Spleen (tissue), 11 donors: ENCODE measurements at regions not wholly inside any gene's neighbourhood (a gene's known extent, or its start where the extent isn't known, plus 50 kb on each side); places are given as distances from the start of the nearest gene placed in this dataset.
"Not testable (repeated sequence)": the region's sequence is repeated elsewhere in the genome, so short reads cannot be mapped to it uniquely, and the experiment has no call there.

Experiments
- DNase-seq: peaks from one replicate; pipeline ENCODE4 v3.0.0-alpha.2; 2020
- H3K27ac ChIP-seq, 8 donors: fragments of 200-600 bp; sonication (generic) in 7 of 8; 1 replicate in 4 of 8; 2 replicates in 4 of 8; pipeline versions ENCODE4 v1.5.0 to v1.8.0; 2016 to 2021; ENCODE audit warnings: inconsistent platforms in 4 of 8, mild to moderate bottlenecking in 4 of 8, moderate library complexity in 1 of 8
- H3K27me3 ChIP-seq, 7 donors: fragments of 200-600 bp; sonication (generic) in 6 of 7; replicated peaks in 1 of 7; 1 replicate in 4 of 7; 2 replicates in 3 of 7; pipeline versions ENCODE4 v1.5.0 to v1.8.0; 2016 to 2021; ENCODE audit warnings: inconsistent platforms in 3 of 7, mild to moderate bottlenecking in 1 of 7
- H3K36me3 ChIP-seq, 6 donors: fragments of 200-600 bp; sonication (generic) in 5 of 6; 1 replicate in 4 of 6; 2 replicates in 2 of 6; pipeline versions ENCODE4 v1.5.0 to v1.8.0; 2016 to 2021; ENCODE audit warnings: inconsistent platforms in 2 of 6
- H3K4me1 ChIP-seq, 6 donors: fragments of 200-600 bp; sonication (generic) in 5 of 6; 1 replicate in 3 of 6; 2 replicates in 3 of 6; pipeline versions ENCODE4 v1.5.0 to v1.8.0; 2016 to 2021; ENCODE audit warnings: inconsistent platforms in 3 of 6
- H3K4me3 ChIP-seq, 8 donors: fragments of 200-600 bp; sonication (generic) in 7 of 8; 1 replicate in 4 of 8; 2 replicates in 4 of 8; pipeline versions ENCODE4 v1.5.0 to v1.8.0; 2016 to 2021; ENCODE audit warnings: inconsistent platforms in 4 of 8, mild to moderate bottlenecking in 4 of 8, moderate library complexity in 2 of 8
- H3K9me3 ChIP-seq, 8 donors: fragments of 200-600 bp; sonication (generic) in 7 of 8; 1 replicate in 4 of 8; 2 replicates in 4 of 8; pipeline versions ENCODE4 v1.5.0 to v1.8.0; 2016 to 2021; ENCODE audit warnings: inconsistent platforms in 4 of 8
- CTCF ChIP-seq, 11 experiments: fragments of 200-600 bp in 7 of 11; fragments of 450-650 bp in 4 of 11; sonication (generic) in 4 of 11; IDR thresholded peaks in 8 of 11; conservative IDR thresholded peaks in 3 of 11; 1 replicate in 7 of 11; 2 replicates in 4 of 11; pipeline versions ENCODE4 v1.4.0 to v1.8.0; 2016 to 2021; ENCODE audit warnings: antibody characterized with exemption in 11 of 11, inconsistent platforms in 4 of 11, mild to moderate bottlenecking in 1 of 11
- POLR2A ChIP-seq, 3 donors: fragments of 450-650 bp; IDR thresholded peaks; one replicate each; pipeline ENCODE4 v1.5.1; 2017; ENCODE audit warnings: antibody characterized with exemption in 3 of 3, mild to moderate bottlenecking in 1 of 3
- POLR2AphosphoS5 ChIP-seq, 3 donors: sonication (generic); formaldehyde crosslinking; IDR thresholded peaks; one replicate each; pipeline ENCODE4 v1.5.1; 2017; ENCODE audit warnings: antibody characterized with exemption in 3 of 3
- WGBS, 5 donors: extraction: QIAGEN DNeasy Blood & Tissue Kit in 3 of 5; methylation state at CpG; one replicate each; pipeline versions ENCODE4 v1.1.5 to v1.1.7; 2013 to 2018; 5-methylcytosine and 5-hydroxymethylcytosine counted together
- intact Hi-C: fragments of 100-400 bp; cut with DNase I; formaldehyde crosslinking; loops from one replicate; pipeline ENCODE4 v1.15.0; 2023; ENCODE audit warnings: low total_unique reads
- donor health status: healthy with polysubstance abuse.
- donor health status: DM: no; HTN: no; CAD: no; lungs with moderate emphysema.
- donor health status: DM: no; HTN: no; CAD: no.
- donor health status: Bipolar disorder and iron deficiency.
- donor health status: healthy.
- donor health status: DM: no; HTN: no; CAD: no.
- donor health status: DM: yes; HTN: yes; CAD: no.

DNA sequence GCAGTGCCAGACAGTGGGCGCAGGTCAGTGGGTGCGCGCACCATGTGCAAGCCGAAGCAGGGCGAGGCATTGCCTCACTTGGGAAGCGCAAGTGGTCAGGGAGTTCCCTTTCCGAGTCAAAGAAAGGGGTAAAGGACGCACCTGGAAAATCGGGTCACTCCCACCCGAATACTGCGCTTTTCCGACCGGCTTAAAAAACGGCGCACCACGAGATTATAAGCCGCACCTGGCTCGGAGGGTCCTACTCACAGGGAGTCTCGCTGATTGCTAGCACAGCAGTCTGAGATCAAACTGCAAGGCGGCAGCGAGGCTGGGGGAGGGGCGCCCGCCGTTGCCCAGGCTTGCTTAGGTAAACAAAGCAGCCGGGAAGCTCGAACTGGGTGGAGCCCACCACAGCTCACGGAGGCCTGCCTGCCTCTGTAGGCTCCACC is 77.9 kb downstream of the NR4A2 start:
- DNase-seq, intact Hi-C loops: not testable (repeated sequence)
- 53 to 85% (median 70%) methylated on average over 17 to 27 of the region's 27 CpGs for WGBS, 5 donors

DNA sequence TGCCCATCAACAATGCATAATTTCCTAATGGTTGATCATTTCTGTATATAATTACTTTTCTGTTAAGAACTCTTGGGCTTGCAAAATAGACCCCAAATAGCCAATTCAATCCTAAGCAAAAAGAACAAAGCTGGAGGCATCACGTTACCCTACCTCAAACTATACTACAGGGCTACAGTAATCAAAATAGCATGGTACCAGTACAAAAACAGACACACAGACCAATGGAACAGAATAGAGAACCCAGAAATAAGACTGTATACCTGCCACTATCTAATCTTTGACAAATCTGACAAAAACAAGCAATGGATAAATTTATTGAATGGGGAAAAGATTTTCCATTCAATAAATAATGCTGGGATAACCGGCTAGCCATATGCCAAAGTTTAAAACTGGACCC is 78.8 kb downstream of the NR4A2 start:
- H3K4me3 ChIP-seq = no peak overlapping the region
- H3K9me3 ChIP-seq = no peaks in the 10 kb centered on the region
- no peaks in the 10 kb centered on the region for H3K4me1 ChIP-seq
- no peak overlapping the region for H3K27ac ChIP-seq
- WGBS, 5 donors = 83 to 91% (median 88%) methylated on average over 2 of the region's 2 CpGs
- intact Hi-C loops = no loop called here
- no peak for DNase-seq
- no peaks in the 10 kb centered on the region for H3K36me3 ChIP-seq
- TF ChIP-seq POLR2A (IDR thresholded peaks at IDR 0.05) (no peak), POLR2AphosphoS5 (IDR thresholded peaks at IDR 0.05) (no peak), CTCF (IDR thresholded peaks at IDR 0.05 in 8 of 11, conservative IDR thresholded peaks at IDR 0.05 in 3 of 11) (no peak)
- peaks cover 0 to 15% (median 0%) of the 10 kb centered on the region in 7 donors for H3K27me3 ChIP-seq

More for the DNA sequence above, 77.9 kb downstream of the NR4A2 start:
- H3K36me3 ChIP-seq, H3K9me3 ChIP-seq, H3K27ac ChIP-seq, H3K4me1 ChIP-seq: not testable (repeated sequence)
- Histone ChIP-seq H3K27me3 (peaks cover 0 to 15% (median 0%) of the 10 kb centered on the region in 7 donors), H3K4me3 (peak overlapping the region in 1 of 8 donors; percentile 56)

GRCh38 chr2:156242874-156243273 is 89.6 kb downstream of the NR4A2 start:
- Histone ChIP-seq H3K27ac (no peak overlapping the region), H3K9me3 (peaks cover 0 to 3% (median 0%) of the 10 kb centered on the region in 8 donors), H3K4me3 (no peak overlapping the region), H3K36me3 (no peaks in the 10 kb centered on the region), H3K27me3 (peaks cover 0 to 5% (median 0%) of the 10 kb centered on the region in 7 donors), H3K4me1 (no peaks in the 10 kb centered on the region)
- 55 to 73% (median 63%) methylated on average over 1 of the region's 1 CpG for WGBS, 5 donors
- TF ChIP-seq CTCF (IDR thresholded peaks at IDR 0.05 in 8 of 11, conservative IDR thresholded peaks at IDR 0.05 in 3 of 11) = no peak
- TF ChIP-seq POLR2A (IDR thresholded peaks at IDR 0.05) = no peak
- TF ChIP-seq POLR2AphosphoS5 (IDR thresholded peaks at IDR 0.05) = no peak
- intact Hi-C loops = no loop called here
- no peak for DNase-seq

DNA sequence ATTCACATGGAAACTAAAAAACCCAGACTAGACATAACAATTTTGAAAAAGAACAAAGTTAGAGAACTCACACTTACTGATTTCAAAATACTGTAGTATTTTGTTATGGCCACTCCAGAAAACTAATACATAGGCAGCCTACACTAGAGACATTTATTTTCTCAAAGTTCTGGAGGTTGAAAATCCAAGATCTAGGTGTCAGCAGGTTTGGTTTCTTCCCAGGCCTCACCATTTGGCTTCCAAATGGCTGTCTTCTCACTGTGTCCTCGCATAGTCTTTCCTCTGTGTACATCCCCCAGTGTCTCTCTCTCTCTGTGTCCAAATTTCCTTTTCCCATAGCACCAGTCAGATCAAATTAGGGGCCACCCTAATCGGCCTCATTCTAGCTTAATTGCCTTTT is 95.0 kb downstream of the NR4A2 start:
- TF ChIP-seq CTCF (IDR thresholded peaks at IDR 0.05 in 8 of 11, conservative IDR thresholded peaks at IDR 0.05 in 3 of 11) (no peak), POLR2AphosphoS5 (IDR thresholded peaks at IDR 0.05) (no peak), POLR2A (IDR thresholded peaks at IDR 0.05) (no peak)
- no peaks in the 10 kb centered on the region for H3K27me3 ChIP-seq
- no peak overlapping the region for H3K4me3 ChIP-seq
- peaks cover 0 to 24% (median 2%) of the 10 kb centered on the region in 8 donors for H3K9me3 ChIP-seq
- DNase-seq = no peak
- intact Hi-C loops = no loop called here
- no peaks in the 10 kb centered on the region for H3K36me3 ChIP-seq
- no peak overlapping the region for H3K27ac ChIP-seq
- H3K4me1 ChIP-seq = no peaks in the 10 kb centered on the region
- WGBS, 5 donors = 45 to 82% (median 62%) methylated on average over 2 of the region's 2 CpGs
